ENCODE measurements at regions not wholly inside any gene's neighbourhood (a gene's known extent, or its start where the extent isn't known, plus 50 kb on each side); places are given as distances from the start of the nearest gene placed in this dataset.

DNA sequence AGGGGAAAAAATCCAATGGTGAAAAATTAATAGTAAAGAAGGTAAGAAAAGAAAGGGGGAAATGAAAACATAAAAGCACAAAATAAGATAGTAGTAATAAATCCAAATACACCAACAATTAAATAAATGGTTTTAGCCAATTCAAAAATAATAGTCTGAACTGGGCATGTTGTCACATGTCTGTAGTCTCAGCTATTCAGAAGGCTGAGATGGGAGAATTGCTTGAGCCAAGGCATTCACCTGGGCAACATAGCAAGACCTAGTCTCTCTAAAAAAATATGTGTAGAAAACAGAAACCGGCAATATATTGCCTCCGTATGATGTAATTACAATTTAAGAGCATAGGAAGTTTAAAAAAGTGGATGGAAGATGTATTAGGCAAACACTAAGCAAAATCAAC lies 311.3 kb upstream of the FERMT1 start:
- intact Hi-C loops (cut with micrococcal nuclease; ENCODE audit: unreplicated experiment), result no loop called here
- no peak overlapping the region for H3K4me3 ChIP-seq (ENCODE audit: low read depth in 2 of 2, low read length in 2 of 2)
- H3K27ac ChIP-seq (ENCODE audit: low read length), result no peak overlapping the region
- ChIA-PET POLR2A (no interaction called here), CTCF (no interaction called here)
- H3K9me3 ChIP-seq (ENCODE audit: control insufficient read depth, insufficient read depth, low read depth, low read length), result no peaks in the 10 kb centered on the region; the same call in 1 of the 2 replicates
- in situ Hi-C loops (cut with HindIII; ENCODE audit: low pct_unique_long_range_greater_than_20kb, low sequenced_read_pairs), result no loop called here
- no peaks in the 10 kb centered on the region for H3K36me3 ChIP-seq (ENCODE audit: control insufficient read depth, insufficient read depth, low read length)
- no peaks in the 10 kb centered on the region for H3K4me1 ChIP-seq (ENCODE audit: control insufficient read depth, insufficient read depth, low read length)
- TF ChIP-seq REST (IDR thresholded peaks at IDR 0.05; ENCODE audit: insufficient read depth in 1 of 2, low read depth in 2 of 2, low read length in 1 of 2) (no peak), SIN3A (IDR thresholded peaks at IDR 0.05; ENCODE audit: borderline replicate concordance, insufficient read depth, low read depth, low read length) (no peak), CTCF (IDR thresholded peaks at IDR 0.05) (no peak), POLR2AphosphoS5 (IDR thresholded peaks at IDR 0.05; ENCODE audit: low read depth, low read length) (no peak), TCF7L2 (IDR thresholded peaks at IDR 0.05; ENCODE audit: low read depth, low read length) (no peak)
- ATAC-seq, result no peak
- no peaks in the 10 kb centered on the region for H3K27me3 ChIP-seq (ENCODE audit: control insufficient read depth, insufficient read depth, low read length)
- no TSS peak for BruUV-seq (replicated peaks)
- no peak for DNase-seq (ENCODE audit: low read depth, low spot score)

DNA sequence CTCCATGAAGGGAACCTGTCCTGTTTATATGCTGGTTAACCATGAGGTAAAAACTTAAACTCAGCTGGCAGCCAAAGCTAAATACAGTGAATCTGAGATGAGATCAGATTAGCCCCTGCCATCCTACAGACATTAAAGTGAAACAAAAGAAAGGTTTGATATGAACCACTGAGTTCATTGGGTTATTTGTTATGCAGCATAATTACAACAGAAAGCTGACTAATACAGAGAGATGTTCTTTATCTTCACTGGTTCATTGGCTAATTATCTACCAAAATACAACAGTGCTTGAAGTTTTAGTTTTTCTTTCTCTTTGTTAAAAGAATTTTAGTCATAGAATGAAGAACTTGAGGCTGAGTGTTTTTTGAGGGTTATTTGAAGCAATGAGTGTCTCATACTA lies 307.6 kb upstream of the FERMT1 start:
- ChIA-PET CTCF (no interaction called here), POLR2A (no interaction called here)

More for the DNA sequence above, 307.6 kb upstream of the FERMT1 start:
- TF ChIP-seq CTCF (IDR thresholded peaks at IDR 0.05) (no peak), POLR2AphosphoS5 (IDR thresholded peaks at IDR 0.05; ENCODE audit: low read depth, low read length) (no peak), REST (IDR thresholded peaks at IDR 0.05; ENCODE audit: insufficient read depth in 1 of 2, low read depth in 2 of 2, low read length in 1 of 2) (no peak), SIN3A (IDR thresholded peaks at IDR 0.05; ENCODE audit: borderline replicate concordance, insufficient read depth, low read depth, low read length) (no peak), TCF7L2 (IDR thresholded peaks at IDR 0.05; ENCODE audit: low read depth, low read length) (no peak)
- no peak overlapping the region for H3K4me3 ChIP-seq (ENCODE audit: low read depth in 2 of 2, low read length in 2 of 2)
- no peaks in the 10 kb centered on the region for H3K27me3 ChIP-seq (ENCODE audit: control insufficient read depth, insufficient read depth, low read length)
- intact Hi-C loops (cut with micrococcal nuclease; ENCODE audit: unreplicated experiment) (no loop called here), in situ Hi-C loops (cut with HindIII; ENCODE audit: low pct_unique_long_range_greater_than_20kb, low sequenced_read_pairs) (no loop called here)
- no peaks in the 10 kb centered on the region for H3K4me1 ChIP-seq (ENCODE audit: control insufficient read depth, insufficient read depth, low read length)
- H3K9me3 ChIP-seq (ENCODE audit: control insufficient read depth, insufficient read depth, low read depth, low read length), result no peaks in the 10 kb centered on the region
- BruUV-seq (replicated peaks), result no TSS peak
- ATAC-seq (no peak), DNase-seq (ENCODE audit: low read depth, low spot score) (no peak)
- no peak overlapping the region for H3K27ac ChIP-seq (ENCODE audit: low read length)
- no peaks in the 10 kb centered on the region for H3K36me3 ChIP-seq (ENCODE audit: control insufficient read depth, insufficient read depth, low read length)
